ENCODE measurements at regions not wholly inside any gene's neighbourhood (a gene's known extent, or its start where the extent isn't known, plus 50 kb on each side); places are given as distances from the start of the nearest gene placed in this dataset.

DNA sequence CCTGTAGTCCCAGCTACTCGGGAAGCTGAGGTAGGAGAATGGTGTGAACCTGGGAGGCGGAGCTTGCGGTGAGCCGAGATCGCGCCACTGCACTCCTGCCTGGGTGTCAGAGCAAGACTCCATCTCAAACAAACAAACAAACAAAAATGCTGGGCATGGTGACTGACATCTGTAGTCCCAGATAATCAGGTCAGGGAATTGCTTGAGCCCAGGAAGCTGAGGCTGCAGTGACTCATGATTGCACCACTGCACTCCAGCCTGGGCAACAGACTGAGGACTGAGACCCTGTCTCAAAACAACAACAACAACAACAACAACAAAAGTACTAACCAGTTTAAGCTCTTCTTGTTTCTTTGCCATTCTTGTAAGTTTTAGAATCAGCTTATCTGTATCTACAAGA lies 383.0 kb upstream of the PMFBP1 start:
- TF ChIP-seq, protein P1, sequence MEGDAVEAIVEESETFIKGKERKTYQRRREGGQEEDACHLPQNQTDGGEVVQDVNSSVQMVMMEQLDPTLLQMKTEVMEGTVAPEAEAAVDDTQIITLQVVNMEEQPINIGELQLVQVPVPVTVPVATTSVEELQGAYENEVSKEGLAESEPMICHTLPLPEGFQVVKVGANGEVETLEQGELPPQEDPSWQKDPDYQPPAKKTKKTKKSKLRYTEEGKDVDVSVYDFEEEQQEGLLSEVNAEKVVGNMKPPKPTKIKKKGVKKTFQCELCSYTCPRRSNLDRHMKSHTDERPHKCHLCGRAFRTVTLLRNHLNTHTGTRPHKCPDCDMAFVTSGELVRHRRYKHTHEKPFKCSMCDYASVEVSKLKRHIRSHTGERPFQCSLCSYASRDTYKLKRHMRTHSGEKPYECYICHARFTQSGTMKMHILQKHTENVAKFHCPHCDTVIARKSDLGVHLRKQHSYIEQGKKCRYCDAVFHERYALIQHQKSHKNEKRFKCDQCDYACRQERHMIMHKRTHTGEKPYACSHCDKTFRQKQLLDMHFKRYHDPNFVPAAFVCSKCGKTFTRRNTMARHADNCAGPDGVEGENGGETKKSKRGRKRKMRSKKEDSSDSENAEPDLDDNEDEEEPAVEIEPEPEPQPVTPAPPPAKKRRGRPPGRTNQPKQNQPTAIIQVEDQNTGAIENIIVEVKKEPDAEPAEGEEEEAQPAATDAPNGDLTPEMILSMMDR (IDR thresholded peaks at IDR 0.05): no peak
- TF ChIP-seq POLR2A (IDR thresholded peaks at IDR 0.05; ENCODE audit: low read depth): no peak

Data from esophagus muscularis mucosa (tissue), 3 donors.